Ovary (tissue), 3 donors: ENCODE measurements at regions not wholly inside any gene's neighbourhood (a gene's known extent, or its start where the extent isn't known, plus 50 kb on each side); places are given as distances from the start of the nearest gene placed in this dataset.

ENCODE experiments used
- POLR2A ChIP-seq: fragments of 450-650 bp; IDR thresholded peaks from one replicate; pipeline ENCODE4 v1.6.1; 2017; ENCODE audit warnings: antibody characterized with exemption, mild to moderate bottlenecking, moderate library complexity
- TF ChIP-seq, protein P1 (sequence below), 3 donors: fragments of 450-650 bp in 2 of 3; fragments of 200-600 bp in 1 of 3; IDR thresholded peaks; one replicate each; pipeline versions ENCODE4 v1.5.1 to v1.8.0; 2016 to 2022; ENCODE audit warnings: antibody characterized with exemption in 3 of 3, mild to moderate bottlenecking in 1 of 3
- donor health status: DM: no; HTN: no; CAD: no.

DNA sequence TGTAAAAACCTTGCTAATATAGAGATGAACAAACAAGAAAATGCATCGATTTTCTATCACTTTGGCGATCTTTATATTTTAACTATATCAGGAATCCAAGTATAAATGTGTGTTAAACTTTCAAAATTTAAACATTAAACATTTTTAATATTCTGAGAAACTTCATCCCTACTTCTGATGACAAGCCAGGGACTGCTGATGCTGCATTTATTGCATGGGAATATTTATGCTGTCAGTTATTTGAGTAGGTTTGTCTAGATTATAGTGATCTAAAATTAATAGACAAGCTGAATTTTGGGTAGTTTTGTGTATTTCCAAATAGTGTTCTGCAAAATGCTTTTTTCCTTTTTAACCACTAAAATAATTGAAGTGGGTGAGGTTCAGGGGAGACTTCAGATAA, 175.3 kb downstream of the LEPR start:
- no peak for TF ChIP-seq POLR2A
- TF ChIP-seq, protein P1, sequence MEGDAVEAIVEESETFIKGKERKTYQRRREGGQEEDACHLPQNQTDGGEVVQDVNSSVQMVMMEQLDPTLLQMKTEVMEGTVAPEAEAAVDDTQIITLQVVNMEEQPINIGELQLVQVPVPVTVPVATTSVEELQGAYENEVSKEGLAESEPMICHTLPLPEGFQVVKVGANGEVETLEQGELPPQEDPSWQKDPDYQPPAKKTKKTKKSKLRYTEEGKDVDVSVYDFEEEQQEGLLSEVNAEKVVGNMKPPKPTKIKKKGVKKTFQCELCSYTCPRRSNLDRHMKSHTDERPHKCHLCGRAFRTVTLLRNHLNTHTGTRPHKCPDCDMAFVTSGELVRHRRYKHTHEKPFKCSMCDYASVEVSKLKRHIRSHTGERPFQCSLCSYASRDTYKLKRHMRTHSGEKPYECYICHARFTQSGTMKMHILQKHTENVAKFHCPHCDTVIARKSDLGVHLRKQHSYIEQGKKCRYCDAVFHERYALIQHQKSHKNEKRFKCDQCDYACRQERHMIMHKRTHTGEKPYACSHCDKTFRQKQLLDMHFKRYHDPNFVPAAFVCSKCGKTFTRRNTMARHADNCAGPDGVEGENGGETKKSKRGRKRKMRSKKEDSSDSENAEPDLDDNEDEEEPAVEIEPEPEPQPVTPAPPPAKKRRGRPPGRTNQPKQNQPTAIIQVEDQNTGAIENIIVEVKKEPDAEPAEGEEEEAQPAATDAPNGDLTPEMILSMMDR (IDR thresholded peaks at IDR 0.05), result no peak
